PC-9 (cell line): ENCODE measurements at regions not wholly inside any gene's neighbourhood (a gene's known extent, or its start where the extent isn't known, plus 50 kb on each side); places are given as distances from the start of the nearest gene placed in this dataset.

Source experiments
- BruUV-seq: library from RNA; stranded (reverse); fragments of 400-500 nt; replicated peaks from 2 replicates; lab custom pipeline; 2021; lab: Mats Ljungman, UMichigan
- CTCF ChIA-PET: fragments of 300-600 bp; sonication (Branson Sonifier 250); formaldehyde crosslinking; loops from one replicate; lab custom pipeline; 2022; ENCODE audit warnings: antibody characterized with exemption; lab: Charles Lee
- POLR2A ChIA-PET: fragments of 300-600 bp; sonication (Branson Sonifier 250); formaldehyde crosslinking; loops from one replicate; lab custom pipeline; 2022; ENCODE audit warnings: antibody characterized with exemption; ENCODE audit not compliant: unreplicated experiment; lab: Charles Lee
- DNase-seq, 2 experiments: peaks; one replicate each; pipeline versions ENCODE4 v3.0.0 to v3.0.0-alpha.2; 2015 to 2022; ENCODE audit warnings: mixed read lengths in 1 of 2
- H2AFZ ChIP-seq: fragments of 200-600 bp; sonication (generic); 2 replicates; pipeline ENCODE4 v1.8.1; 2017; ENCODE audit warnings: antibody characterized with exemption
- H3F3A ChIP-seq: fragments of 200-600 bp; sonication (generic); 2 replicates; pipeline ENCODE4 v1.8.1; 2017; ENCODE audit warnings: antibody characterized with exemption, mild to moderate bottlenecking, low read depth; ENCODE audit not compliant: insufficient read depth
- H3K27ac ChIP-seq: fragments of 200-600 bp; sonication (generic); 2 replicates; pipeline ENCODE4 v1.6.1; 2016; ENCODE audit warnings: mixed run types
- H3K27me3 ChIP-seq: fragments of 200-600 bp; sonication (generic); 2 replicates; pipeline ENCODE4 v1.6.1; 2016; ENCODE audit warnings: low read depth, mixed run types; ENCODE audit not compliant: insufficient read depth
- H3K36me3 ChIP-seq: fragments of 200-600 bp; sonication (generic); 2 replicates; pipeline ENCODE4 v1.6.1; 2016; ENCODE audit warnings: low read depth, mixed run types
- H3K4me1 ChIP-seq: fragments of 200-600 bp; sonication (generic); replicated peaks from 2 replicates; pipeline ENCODE4 v1.6.1; 2016; ENCODE audit warnings: mixed run types; ENCODE audit not compliant: insufficient read depth
- H3K4me2 ChIP-seq: fragments of 200-600 bp; sonication (generic); 2 replicates; pipeline ENCODE4 v1.6.1; 2017; ENCODE audit warnings: mixed run types
- H3K4me3 ChIP-seq: fragments of 200-600 bp; sonication (generic); 2 replicates; pipeline ENCODE4 v1.6.1; 2016; ENCODE audit warnings: mixed run types
- H3K79me2 ChIP-seq: fragments of 200-600 bp; sonication (generic); 2 replicates; pipeline ENCODE4 v1.6.1; 2017; ENCODE audit warnings: low read depth, mixed run types
- H3K9me2 ChIP-seq: fragments of 200-600 bp; sonication (generic); 2 replicates; pipeline ENCODE4 v1.8.1; 2017; ENCODE audit warnings: mild to moderate bottlenecking; ENCODE audit not compliant: insufficient read depth
- H3K9me3 ChIP-seq: fragments of 200-600 bp; sonication (generic); 2 replicates; pipeline ENCODE4 v1.8.1; 2016; ENCODE audit warnings: low read depth; ENCODE audit not compliant: insufficient read depth
- H4K20me1 ChIP-seq: fragments of 200-600 bp; sonication (generic); 2 replicates; pipeline ENCODE4 v1.8.1; 2017; ENCODE audit not compliant: insufficient read depth
- CTCF ChIP-seq: fragments of 200-600 bp; sonication (generic); conservative IDR thresholded peaks from 2 replicates; pipeline ENCODE4 v1.6.1; 2017; ENCODE audit warnings: mixed run types, antibody characterized with exemption, mild to moderate bottlenecking, moderate library complexity
- EZH2 ChIP-seq: fragments of 200-600 bp; sonication (generic); IDR thresholded peaks from 2 replicates; pipeline ENCODE4 v1.8.0; 2017; ENCODE audit warnings: antibody characterized with exemption, low read depth
- intact Hi-C: fragments of 100-400 bp; cut with micrococcal nuclease; formaldehyde crosslinking; loops from one replicate; pipeline ENCODE4 v1.10.0; 2022; ENCODE audit not compliant: unreplicated experiment

GRCh38 chr2:205889114-205889513 lies 196.9 kb downstream of the INO80D start:
- Histone ChIP-seq H3K36me3 (no peaks in the 10 kb centered on the region), H3K27ac (no peak overlapping the region), H3K9me2 (no peaks in the 10 kb centered on the region), H3K27me3 (no peaks in the 10 kb centered on the region), H3K4me2 (no peak overlapping the region), H3K9me3 (no peaks in the 10 kb centered on the region), H3K4me1 (no peaks in the 10 kb centered on the region), H2AFZ (no peak overlapping the region), H3F3A (no peaks in the 10 kb centered on the region), H3K4me3 (no peak overlapping the region), H3K79me2 (no peaks in the 10 kb centered on the region), H4K20me1 (no peaks in the 10 kb centered on the region)
- BruUV-seq, result no TSS peak
- TF ChIP-seq CTCF (no peak), EZH2 (no peak)
- ChIA-PET CTCF (no interaction called here), POLR2A (no interaction called here)
- intact Hi-C loops, result no loop called here
- DNase-seq, result peak; percentile 24 to 82

GRCh38 chr2:205887637-205888036 lies 198.3 kb downstream of the INO80D start:
- H2AFZ ChIP-seq, result no peak overlapping the region
- intact Hi-C loops, result no loop called here
- BruUV-seq, result no TSS peak

GRCh38 chr2:205885492-205886099 lies 200.4 kb downstream of the INO80D start:
- Histone ChIP-seq H3K27ac (no peak overlapping the region), H3F3A (no peaks in the 10 kb centered on the region), H3K79me2 (no peaks in the 10 kb centered on the region), H2AFZ (no peak overlapping the region), H3K27me3 (no peaks in the 10 kb centered on the region), H3K9me3 (no peaks in the 10 kb centered on the region), H3K36me3 (no peaks in the 10 kb centered on the region), H3K9me2 (no peaks in the 10 kb centered on the region), H4K20me1 (no peaks in the 10 kb centered on the region), H3K4me3 (no peak overlapping the region), H3K4me2 (no peak overlapping the region), H3K4me1 (no peaks in the 10 kb centered on the region)
- DNase-seq, result peak; percentile 48 to 52
- TF ChIP-seq EZH2, result no peak
- TF ChIP-seq CTCF, result peak; percentile 84
- intact Hi-C loops, result loop anchor here (2.0 kb wide), 2 partner anchors 119 to 205 kb away; no protein-coding TSS in a partner anchor
- CTCF ChIA-PET, result no interaction called here
- POLR2A ChIA-PET, result no interaction called here
- BruUV-seq, result no TSS peak

More at GRCh38 chr2:205887637-205888036, 198.3 kb downstream of the INO80D start:
- CTCF ChIA-PET, result no interaction called here
- no peaks in the 10 kb centered on the region for H3K4me1 ChIP-seq
- no peaks in the 10 kb centered on the region for H3K79me2 ChIP-seq
- no peaks in the 10 kb centered on the region for H4K20me1 ChIP-seq
- H3K36me3 ChIP-seq, result no peaks in the 10 kb centered on the region
- no peak overlapping the region for H3K4me3 ChIP-seq
- no peak for DNase-seq
- H3K4me2 ChIP-seq, result no peak overlapping the region
- H3K9me2 ChIP-seq, result no peaks in the 10 kb centered on the region
- no peaks in the 10 kb centered on the region for H3K27me3 ChIP-seq
- no peaks in the 10 kb centered on the region for H3K9me3 ChIP-seq
- POLR2A ChIA-PET, result no interaction called here
- no peak for TF ChIP-seq CTCF
- TF ChIP-seq EZH2, result no peak
- H3K27ac ChIP-seq, result no peak overlapping the region
- no peaks in the 10 kb centered on the region for H3F3A ChIP-seq
